HG03025 (cell line): ENCODE measurements at regions not wholly inside any gene's neighbourhood (a gene's known extent, or its start where the extent isn't known, plus 50 kb on each side); places are given as distances from the start of the nearest gene placed in this dataset.

Experiments
- ATAC-seq: cut with Tn5 transposase; IDR thresholded peaks from one replicate; pipeline ENCODE4 v1.9.1; 2021; ENCODE audit warnings: mild to moderate bottlenecking, moderate library complexity; ENCODE audit not compliant: unreplicated experiment, low FRiP score

DNA sequence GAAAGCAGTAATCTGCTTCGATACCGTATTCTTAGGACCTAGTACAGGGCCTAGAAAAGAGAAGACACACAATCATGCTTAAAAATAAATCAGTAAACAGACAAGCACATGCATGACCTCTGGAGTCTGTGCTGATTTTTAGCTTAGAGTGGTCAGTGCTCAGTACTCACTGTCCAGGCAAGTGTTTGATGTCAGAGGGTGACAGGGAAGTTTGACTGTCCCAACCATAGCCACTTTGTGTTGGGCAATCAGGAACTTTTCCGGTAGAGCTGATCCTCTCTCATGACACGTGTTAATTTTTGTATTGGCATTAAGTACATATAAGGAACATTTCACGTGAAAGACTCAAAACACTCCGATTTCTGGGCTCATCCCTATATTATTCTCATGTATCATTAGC is 464.7 kb upstream of the KLF4 start:
- no peak for ATAC-seq

DNA sequence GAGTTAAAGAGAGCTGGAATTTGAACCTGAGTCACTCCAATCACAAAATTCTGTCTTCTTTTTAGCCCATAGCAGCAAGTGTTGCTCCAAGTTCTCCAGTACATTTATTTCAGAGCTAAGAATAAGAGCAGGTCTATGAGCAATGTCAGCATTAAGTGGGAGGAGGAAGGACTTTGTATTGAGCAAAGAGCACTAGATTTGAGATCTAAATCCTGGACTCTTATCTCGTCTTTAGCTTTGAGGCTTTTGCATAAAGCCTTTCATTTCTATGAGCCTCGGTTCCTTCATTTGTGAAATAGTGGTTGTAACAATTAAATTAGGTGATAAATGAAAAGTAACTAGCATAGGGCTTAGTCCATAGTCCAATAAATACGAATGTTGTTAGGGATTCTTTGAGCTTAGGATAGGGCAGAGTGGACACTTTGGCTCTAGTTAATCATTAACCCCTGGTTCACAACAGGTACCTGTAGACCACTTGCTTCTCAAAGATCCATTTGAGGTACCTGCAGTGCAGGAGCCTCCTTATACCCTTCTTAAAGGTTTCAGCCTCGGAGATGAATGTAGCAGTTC is 464.1 kb upstream of the KLF4 start:
- no peak for ATAC-seq

DNA sequence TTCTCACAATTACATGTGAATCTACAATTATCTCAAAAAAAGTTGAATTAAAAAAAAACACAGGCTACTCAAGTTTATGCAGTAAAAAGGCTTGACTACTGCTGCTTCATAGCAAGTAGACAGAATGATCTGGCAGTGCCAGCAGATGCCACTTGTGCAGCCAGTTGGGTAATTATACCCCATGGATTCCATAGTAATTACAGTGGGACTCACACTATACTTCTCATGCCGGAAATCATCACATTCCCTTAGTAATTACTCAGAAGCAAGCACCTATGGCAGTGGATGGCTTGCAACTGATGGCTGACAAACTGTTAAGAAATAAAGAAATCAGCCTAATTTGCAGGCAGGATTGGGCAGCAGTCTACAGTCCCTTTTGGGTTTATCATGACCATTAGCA is 463.2 kb upstream of the KLF4 start:
- no peak for ATAC-seq

DNA sequence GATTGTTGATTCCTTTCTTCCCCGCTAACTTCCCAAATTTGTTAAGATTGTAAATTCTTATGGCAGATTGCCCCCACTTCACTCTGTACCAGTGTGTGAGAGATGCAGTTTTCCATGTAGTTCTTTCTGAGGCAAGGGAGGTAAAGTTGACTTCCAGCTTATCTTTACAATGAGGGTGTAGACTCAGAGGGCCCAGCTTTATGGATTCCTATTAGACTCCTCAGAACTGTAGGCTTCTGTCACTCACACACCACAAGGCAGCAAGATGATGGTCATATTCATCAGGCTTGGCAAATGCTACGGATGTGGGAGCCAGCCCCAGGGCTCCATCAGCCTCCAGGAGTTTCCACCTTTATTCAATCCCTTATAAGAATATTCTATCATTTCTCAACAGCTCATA is 461.9 kb upstream of the KLF4 start:
- ATAC-seq = no peak

DNA sequence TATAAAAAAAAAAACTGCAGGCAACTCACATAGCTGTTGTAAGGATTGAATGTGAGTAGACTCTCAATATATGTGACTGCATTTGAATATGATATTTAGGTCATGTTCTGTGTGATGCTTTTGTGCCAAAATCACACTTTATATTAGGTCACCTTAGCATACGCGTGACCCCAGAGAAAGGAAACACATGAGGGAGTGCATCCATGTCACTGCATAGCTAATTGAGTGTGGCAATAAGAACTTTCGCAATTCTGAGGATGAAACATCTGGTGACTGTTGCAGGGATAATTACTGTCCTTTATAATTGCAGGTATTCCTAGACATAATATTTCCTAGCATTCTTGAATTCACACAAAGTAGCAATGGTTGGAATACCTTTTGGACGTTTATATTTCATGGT is 459.5 kb upstream of the KLF4 start:
- no peak for ATAC-seq

DNA sequence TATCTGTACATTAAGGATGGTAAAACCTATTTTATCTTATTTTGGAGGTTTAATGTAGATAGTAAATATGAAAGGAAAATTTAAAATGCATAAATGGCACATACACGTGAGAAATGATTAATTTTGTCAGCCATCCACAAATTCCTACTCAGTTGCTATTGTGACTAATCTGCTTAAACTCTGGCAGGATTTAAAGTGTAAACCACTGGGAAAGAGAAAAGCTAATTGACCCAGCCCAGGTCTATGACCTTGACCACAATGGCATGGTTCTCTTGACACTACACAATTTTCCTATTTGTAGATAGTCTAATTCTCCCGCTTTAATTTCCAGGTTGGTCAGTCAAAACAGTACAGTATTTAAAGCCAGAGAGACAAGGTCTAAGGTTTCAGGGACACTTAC is 459.0 kb upstream of the KLF4 start:
- no peak for ATAC-seq

DNA sequence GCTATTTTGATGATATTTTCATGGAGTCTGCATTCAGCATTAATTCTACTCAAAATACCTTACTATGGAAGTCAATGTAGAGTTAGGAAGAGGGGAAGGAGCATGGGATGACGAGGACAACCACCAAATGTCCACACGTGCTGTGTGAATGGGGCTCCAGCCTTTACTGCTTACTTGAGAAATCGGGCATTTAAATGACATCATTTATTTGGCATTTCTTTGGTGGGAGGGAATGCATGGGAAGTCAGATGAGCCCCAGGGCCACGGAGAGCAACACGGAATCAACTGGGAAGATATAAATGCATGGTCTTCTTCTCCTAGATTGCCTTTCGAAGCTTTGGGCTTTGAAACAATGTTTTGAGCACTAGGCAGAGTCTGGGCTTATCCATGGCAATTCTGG is 458.5 kb upstream of the KLF4 start:
- no peak for ATAC-seq

DNA sequence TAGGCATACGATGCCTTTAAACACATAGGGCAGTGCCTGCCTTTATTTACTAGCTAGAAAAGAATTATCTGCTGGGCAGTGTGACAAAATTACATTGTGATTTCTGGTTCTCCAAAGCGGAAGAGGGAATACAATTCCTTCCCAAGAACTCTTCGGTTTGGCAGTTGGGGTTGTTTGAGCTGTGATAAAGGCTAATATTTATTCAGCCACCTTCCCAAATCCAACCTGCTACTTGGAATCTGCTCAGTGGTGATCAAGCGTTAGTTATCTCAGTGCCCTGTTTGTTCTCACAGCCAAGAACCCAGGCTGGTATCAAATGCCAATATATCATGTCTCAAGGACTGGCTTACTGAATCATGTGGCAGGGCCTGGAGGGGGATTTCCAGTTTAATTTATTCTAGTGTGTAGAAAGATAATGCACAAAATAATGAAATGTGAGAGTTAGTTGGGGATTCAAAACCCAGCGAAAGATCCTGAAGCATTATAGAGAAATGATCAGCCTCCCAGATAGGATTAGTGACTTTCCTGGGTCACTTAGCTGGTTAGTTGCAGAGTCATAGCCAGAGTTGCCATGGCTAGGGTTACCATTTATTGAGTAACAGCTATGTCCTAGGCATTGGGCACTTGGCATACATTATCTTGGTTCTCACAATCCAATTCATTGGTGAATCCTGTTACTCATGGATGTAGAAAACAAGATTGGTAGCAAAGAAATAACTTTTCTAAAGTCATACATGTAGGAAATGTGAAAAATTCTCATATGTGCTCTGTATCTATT is 457.0 kb upstream of the KLF4 start:
- ATAC-seq = no peak

DNA sequence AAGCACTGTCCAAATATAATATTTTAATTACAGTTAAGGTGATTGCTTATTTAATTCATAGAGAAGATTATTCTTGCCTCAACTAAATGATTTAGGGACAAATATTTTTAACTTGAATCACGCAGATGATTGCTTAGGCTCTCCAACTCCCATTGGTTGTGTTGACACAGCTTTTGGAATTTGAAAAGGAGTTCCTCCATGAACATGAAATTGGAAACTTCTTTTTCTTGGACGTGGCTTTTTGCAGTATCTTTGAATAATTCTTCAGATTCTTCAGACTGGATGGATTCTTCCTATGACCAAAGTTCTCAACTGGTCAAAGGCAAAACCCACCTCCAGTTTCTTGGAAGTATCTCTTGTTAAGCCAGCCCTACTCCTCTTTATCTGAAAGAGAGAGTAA is 456.4 kb upstream of the KLF4 start:
- no peak for ATAC-seq

DNA sequence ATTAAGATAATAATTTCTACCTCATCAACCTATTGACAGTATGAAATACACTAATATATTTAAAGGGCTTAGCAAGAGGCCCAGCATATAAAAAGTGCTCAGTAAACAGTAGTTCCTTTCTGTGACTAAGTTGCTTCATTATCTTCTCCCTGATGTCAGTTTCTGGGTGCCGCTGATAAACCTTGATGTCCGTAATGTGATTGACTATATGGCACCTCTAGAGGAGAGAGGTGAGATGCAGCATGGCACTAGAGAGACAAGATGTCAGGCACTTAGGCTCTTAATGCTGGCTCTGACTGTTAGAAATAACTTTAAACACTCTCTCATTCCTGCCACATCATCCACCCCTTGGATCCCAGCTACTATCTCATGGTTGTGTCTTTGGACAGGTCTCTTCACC is 455.9 kb upstream of the KLF4 start:
- no peak for ATAC-seq

DNA sequence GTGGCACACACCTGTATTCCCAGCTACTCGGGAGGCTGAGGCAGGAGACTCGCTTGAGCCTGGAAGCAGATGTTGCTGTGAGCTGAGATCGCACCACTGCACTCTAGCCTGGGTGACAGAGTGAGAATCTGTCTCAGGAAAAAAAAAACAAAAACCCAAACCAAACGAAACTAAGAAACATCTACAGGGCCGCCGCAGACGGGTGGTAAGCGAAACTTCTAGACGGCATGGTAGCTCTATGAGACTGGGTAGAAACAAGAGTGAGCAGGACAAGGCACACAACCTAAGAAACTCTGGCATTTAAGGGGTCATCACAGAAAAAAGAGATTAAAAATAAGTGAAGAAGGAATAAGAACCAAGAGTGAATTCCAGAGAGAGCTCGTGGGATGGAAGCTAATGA is 454.8 kb upstream of the KLF4 start:
- no peak for ATAC-seq

DNA sequence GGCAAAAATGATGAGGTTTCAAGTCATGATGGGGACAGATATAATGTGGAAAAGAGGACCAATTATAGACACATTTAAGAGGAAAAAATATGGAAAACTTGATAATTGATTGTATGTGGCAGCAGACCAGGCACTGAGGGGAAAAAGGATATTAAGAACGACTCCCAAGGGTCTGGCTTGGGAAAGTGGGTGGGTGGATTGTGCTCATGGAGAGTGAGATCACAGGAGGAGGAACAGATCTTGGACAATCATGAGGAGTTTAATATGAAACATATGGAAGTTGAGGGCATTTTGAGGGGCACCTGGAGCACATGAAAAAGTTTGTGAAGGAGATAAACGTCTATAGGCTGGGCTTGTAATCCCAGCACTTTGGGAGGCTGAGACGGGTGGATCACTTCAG is 454.3 kb upstream of the KLF4 start:
- no peak for ATAC-seq

DNA sequence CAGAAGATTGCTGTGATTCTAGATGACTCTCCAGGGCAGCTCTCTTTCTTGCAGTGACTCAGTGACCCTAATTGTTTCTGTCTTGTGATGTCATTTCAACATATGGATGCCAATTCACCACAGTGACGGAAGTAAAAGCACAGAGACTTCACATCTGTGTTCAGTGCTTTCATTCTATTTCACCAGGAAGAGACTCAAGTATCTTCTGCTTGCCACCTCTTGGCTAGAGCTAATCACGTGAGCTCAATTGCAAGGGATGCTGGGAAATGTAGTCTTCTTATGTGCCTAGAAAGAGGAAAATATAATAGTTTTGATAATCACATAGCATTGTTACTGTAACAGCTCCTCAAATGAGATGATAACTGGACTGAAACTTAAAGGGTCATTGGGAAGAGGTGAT is 453.3 kb upstream of the KLF4 start:
- no peak for ATAC-seq

DNA sequence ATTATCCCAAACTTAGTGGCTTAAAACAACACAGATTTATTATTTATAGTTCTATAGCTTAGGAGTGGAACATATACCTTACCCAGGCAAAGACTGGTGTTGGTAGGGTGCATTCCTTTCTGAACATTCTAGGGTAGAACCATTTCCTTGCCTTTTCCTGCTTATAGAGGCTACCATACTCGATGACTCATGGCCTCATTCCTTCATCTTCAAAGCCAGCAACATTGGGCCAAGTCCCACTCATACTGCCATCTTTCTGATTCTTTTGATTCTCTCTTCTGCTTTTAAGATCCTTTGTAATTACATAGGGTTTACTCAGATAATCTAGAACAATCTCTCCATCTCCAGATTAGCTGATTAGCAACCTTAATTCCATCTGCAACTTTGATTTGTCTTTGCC is 452.7 kb upstream of the KLF4 start:
- ATAC-seq = no peak

DNA sequence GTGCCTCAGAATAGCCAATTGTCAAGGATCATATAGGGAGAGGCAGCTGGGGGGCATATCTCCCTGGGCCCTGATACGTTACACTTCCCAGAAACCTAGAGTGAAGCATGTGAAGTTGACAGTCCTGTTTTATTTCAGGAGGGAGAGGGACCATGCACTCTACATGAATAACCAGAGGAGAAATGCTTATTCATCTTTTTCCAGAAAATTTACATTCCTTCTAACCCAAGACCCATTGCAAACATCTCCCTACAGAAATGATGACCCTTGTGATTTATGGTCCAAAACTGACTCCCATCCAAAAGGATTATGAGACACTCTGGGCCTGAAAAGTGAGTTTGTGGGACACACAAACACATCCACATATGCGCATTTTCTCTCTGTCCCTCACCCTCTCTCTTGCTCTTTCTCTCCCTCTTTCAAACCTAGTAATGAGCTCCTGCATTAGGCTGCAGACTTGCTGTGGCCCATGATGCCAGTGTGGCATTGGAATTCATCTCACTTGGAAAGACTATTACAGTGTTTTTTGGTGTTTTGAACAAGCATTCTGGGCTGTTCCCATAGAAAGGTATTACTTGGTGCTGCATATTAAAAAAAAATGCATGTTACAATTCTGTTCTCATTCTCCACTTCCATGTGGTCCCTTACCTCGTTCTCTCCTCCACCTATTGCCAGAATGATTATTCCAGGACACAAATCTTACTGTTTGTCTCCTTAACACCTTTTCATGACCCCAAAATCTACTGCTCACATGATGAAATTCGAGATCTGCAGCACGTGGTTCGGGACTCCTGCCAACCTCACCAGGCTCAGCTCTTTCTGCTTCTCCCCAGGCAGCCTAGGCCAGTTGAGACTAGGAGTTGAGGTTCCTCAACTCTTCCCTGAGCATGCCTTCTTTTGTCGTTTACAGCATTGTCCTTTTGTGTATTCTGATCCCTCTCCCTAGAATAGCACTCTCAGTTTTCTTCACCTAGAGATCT is 451.3 kb upstream of the KLF4 start:
- ATAC-seq = no peak

DNA sequence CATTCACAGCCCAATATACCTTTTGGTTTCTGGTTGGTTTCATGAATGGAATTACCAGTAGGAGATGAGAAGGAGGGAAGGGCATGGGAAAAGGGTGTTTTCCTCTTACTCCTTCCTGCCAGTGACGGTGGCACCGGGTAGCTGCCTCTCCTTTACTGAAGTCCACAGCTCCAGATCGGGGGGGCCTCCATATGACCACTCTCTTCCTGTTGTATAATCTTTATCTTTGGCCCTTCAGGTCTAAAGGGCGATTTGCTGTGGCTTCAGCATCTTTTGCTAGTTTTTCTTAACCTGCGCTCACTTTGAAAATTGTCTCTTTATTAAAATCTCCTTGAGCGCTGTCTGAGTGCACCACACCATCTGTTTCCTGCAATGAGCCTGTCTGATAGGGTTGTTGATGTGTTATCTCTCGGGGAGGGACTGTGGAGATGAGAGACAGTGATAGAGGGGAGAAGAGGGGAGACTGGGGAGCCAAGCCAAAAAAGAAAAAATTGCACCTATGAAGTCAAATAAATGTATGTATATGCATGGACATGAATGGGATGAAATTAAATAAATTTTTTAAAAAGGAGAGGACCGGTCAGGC is 449.3 kb upstream of the KLF4 start:
- ATAC-seq = no peak

DNA sequence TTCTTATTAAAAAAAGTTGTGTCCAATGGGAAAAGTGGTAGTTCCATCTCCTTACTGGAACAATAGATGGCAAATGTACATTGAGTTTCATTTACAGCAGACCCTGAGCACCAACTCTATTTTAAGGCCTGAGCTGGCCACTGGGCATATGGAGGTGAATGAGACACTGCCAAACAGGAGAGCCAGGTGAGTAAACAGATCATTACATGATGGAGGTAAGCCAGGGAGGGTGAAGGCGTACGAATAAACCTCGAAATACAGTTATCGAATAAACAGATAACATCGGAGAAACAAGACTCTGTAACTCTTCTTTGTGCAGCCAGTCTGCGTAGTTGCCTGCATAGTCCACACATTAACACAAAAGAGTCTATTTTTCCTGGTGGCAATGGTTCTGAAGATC is 446.4 kb upstream of the KLF4 start:
- no peak for ATAC-seq

DNA sequence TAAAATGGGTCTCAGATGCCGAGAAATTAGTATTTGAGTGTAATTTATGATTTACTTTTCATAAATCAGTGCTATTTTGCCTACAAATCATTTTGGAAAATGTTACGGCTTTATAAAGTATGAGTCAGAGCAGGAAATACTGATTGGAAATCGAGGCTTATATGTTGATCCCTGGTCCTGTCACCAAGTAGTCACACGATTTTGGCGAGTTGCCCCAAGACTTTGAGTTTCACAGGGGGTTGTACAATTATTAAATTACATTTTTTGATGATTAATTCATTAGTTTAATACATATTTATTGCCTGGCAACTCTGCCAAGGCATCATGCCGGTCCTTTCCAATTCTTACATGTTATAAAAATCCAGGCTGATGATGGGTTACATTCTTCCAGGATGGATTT is 443.9 kb upstream of the KLF4 start:
- no peak for ATAC-seq

DNA sequence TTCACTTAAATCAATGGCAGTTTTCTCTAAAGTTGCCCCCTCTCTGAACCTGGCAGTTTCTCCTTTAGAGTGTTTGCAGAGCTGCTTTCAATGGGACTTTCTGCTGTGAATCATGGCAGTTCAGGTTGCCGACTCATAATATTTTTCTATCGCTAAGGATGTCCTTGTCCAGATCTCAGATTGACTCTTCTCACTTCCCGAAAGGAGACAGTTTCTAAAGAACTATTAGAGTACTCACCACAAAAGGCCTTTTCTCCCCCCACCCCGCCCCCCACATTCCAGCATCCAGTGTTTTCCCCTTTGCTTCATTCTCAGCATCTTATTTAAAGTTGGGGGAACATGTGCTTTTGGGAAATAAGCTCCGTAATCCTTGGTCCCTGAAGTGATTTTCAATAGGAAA is 443.5 kb upstream of the KLF4 start:
- ATAC-seq = no peak

DNA sequence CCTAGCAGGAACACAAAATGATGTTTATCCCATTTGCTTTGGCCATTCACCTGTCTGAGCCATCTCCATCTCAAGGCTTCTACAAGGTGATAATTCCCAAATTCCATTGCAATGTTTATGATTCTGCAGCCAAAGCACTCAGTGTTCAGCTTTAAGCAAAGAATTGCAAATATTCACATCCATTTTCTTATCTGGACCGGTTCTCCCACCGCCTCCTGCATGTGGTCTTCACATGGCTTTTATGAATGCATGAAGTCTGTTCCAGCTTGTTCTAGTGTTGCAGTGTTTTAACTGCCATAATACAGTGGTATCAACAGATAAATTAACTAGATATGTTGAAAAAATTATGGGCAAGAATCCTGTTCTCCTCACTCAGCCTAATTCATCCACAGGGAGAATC is 443.0 kb upstream of the KLF4 start:
- ATAC-seq = no peak

DNA sequence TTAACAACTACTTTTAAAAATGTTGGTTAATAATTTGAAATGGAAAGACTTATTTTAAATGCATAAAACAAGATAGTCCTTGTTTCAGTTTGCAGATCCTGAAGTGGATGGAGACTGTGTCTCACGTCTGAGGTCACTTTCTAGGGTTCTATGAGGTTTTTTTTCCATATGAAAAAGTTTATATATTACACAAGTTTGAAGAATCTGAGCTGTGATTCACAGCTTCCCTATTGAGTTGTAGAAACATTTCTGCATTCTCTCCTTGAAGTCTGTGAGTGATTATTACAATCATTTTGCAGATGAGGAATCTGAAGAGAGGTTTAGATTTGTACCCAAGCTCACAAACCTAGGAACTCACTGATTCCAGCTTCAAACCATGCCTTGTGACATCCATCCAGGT is 442.5 kb upstream of the KLF4 start:
- no peak for ATAC-seq
